PFSK-1 (cell line): ENCODE measurements at regions not wholly inside any gene's neighbourhood (a gene's known extent, or its start where the extent isn't known, plus 50 kb on each side); places are given as distances from the start of the nearest gene placed in this dataset.

Source experiments
- FOXP2 ChIP-seq: optimal IDR thresholded peaks from 2 replicates; pipeline ENCODE3; 2011; ENCODE audit warnings: borderline replicate concordance, control low read depth, inconsistent platforms; ENCODE audit not compliant: insufficient read depth; ENCODE audit errors: extremely low read length, extremely low read depth
- POLR2AphosphoS5 ChIP-seq: IDR thresholded peaks from 2 replicates; pipeline ENCODE4 v1.6.1; 2012; ENCODE audit warnings: low read depth, mild to moderate bottlenecking, control low read depth, low read length, moderate library complexity
- REST ChIP-seq, 2 experiments: IDR thresholded peaks; 2 replicates each; pipeline versions ENCODE4 v1.6.1 to v1.8.0; 2011 to 2012; ENCODE audit warnings: low read depth in 2 of 2, low read length in 2 of 2, control low read depth in 1 of 2, inconsistent platforms in 1 of 2, mild to moderate bottlenecking in 1 of 2, moderate library complexity in 1 of 2; ENCODE audit not compliant: insufficient read depth in 1 of 2
- SIN3A ChIP-seq: IDR thresholded peaks from 2 replicates; pipeline ENCODE4 v1.6.1; 2012; ENCODE audit warnings: mild to moderate bottlenecking, low read length, moderate library complexity, borderline replicate concordance; ENCODE audit not compliant: insufficient read depth
- TAF1 ChIP-seq: IDR thresholded peaks from 2 replicates; pipeline ENCODE4 v1.6.1; 2012; ENCODE audit warnings: low read length, control low read depth, borderline replicate concordance; ENCODE audit not compliant: insufficient read depth

GRCh38 chr1:201761871-201762270, 67.1 kb upstream of the IPO9 start:
- TF ChIP-seq SIN3A (no peak), POLR2AphosphoS5 (no peak), FOXP2 (no peak), TAF1 (no peak), REST (IDR thresholded peaks at IDR 0.05; ENCODE audit: insufficient read depth in 1 of 2, low read depth in 2 of 2, low read length in 2 of 2) (no peak)

DNA sequence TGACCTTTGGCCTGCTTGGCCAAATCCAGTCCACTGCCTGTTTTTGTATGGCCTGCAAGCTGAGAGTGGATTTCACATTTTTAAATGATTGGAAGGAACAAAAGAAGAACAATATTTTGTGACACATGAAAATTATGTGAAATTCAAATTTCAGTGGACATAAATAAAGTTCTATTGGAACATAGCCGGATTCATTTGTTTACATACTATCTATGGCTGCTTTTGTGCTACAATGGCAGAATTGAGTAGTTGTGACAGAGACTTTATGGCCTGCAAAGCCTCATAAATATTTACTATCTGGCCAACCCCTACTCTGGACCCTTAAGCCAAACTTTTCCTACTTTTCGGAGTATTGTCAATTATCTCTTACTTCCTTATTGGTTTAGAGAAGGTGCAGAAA, 66.6 kb upstream of the IPO9 start:
- TF ChIP-seq SIN3A = no peak
- no peak for TF ChIP-seq REST (IDR thresholded peaks at IDR 0.05; ENCODE audit: insufficient read depth in 1 of 2, low read depth in 2 of 2, low read length in 2 of 2)
- TF ChIP-seq TAF1 = no peak
- TF ChIP-seq FOXP2 = no peak
- no peak for TF ChIP-seq POLR2AphosphoS5

DNA sequence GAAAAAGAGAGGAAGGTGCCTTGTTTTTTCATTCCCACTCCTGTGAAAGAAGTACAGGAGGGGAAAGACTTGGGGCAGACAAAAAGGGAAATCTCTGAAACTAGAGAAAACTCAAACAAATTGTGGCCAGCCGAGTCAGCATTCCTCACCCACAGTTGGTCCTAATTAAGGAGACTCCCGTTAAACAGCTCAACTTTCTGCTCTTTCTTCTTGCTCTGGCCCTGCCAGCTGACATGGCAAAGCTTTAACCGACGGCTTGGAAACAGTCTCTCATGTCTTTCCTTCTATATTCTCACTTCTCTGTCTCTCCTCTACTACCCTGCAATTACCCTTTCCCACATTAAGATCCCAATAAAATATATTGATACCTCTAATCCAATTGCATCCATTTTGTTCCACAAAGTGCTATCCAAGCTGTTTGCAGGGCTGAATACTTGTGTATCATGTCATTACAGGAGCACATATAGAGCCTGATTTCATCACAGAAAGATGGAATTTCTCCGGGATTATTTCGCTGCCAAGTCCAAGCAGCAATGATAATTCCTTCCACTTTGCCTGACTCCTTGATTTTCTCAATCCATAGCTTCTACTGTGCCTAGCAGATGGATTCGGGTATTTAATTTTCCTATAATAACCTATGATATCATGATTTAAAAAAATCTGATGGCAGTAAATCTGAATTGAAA, 65.4 kb upstream of the IPO9 start:
- TF ChIP-seq TAF1 (no peak), SIN3A (no peak), POLR2AphosphoS5 (no peak), FOXP2 (no peak), REST (IDR thresholded peaks at IDR 0.05; ENCODE audit: insufficient read depth in 1 of 2, low read depth in 2 of 2, low read length in 2 of 2) (no peak)

GRCh38 chr1:201764166-201764565, 64.8 kb upstream of the IPO9 start:
- TF ChIP-seq SIN3A = no peak
- TF ChIP-seq REST (IDR thresholded peaks at IDR 0.05; ENCODE audit: insufficient read depth in 1 of 2, low read depth in 2 of 2, low read length in 2 of 2) = no peak
- no peak for TF ChIP-seq TAF1
- TF ChIP-seq FOXP2 = no peak
- no peak for TF ChIP-seq POLR2AphosphoS5

- TF ChIP-seq POLR2AphosphoS5 = no peak
- no peak for TF ChIP-seq SIN3A
- no peak for TF ChIP-seq FOXP2
- no peak for TF ChIP-seq REST (IDR thresholded peaks at IDR 0.05; ENCODE audit: insufficient read depth in 1 of 2, low read depth in 2 of 2, low read length in 2 of 2)
- no peak for TF ChIP-seq TAF1
Measured at GRCh38 chr1:201764579-201764978, 64.4 kb upstream of the IPO9 start.
